ENCODE measurements at regions not wholly inside any gene's neighbourhood (a gene's known extent, or its start where the extent isn't known, plus 50 kb on each side); places are given as distances from the start of the nearest gene placed in this dataset.
A peak's percentile ranks its signal among the peaks of the same experiment; 100 is the strongest.

GRCh38 chr6:22826961-22827360, 257.6 kb downstream of the HDGFL1 start:
- no peak overlapping the region for H3K4me3 ChIP-seq (ENCODE audit: low read depth, low read length)
- TF ChIP-seq, protein P1, sequence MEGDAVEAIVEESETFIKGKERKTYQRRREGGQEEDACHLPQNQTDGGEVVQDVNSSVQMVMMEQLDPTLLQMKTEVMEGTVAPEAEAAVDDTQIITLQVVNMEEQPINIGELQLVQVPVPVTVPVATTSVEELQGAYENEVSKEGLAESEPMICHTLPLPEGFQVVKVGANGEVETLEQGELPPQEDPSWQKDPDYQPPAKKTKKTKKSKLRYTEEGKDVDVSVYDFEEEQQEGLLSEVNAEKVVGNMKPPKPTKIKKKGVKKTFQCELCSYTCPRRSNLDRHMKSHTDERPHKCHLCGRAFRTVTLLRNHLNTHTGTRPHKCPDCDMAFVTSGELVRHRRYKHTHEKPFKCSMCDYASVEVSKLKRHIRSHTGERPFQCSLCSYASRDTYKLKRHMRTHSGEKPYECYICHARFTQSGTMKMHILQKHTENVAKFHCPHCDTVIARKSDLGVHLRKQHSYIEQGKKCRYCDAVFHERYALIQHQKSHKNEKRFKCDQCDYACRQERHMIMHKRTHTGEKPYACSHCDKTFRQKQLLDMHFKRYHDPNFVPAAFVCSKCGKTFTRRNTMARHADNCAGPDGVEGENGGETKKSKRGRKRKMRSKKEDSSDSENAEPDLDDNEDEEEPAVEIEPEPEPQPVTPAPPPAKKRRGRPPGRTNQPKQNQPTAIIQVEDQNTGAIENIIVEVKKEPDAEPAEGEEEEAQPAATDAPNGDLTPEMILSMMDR (IDR thresholded peaks at IDR 0.05; ENCODE audit: borderline replicate concordance, insufficient read depth, low read depth, low read length): no peak

- TF ChIP-seq, protein P1 (IDR thresholded peaks at IDR 0.05; ENCODE audit: borderline replicate concordance, insufficient read depth, low read depth, low read length): no peak
- H3K4me3 ChIP-seq (ENCODE audit: low read depth, low read length): no peak overlapping the region
Measured at GRCh38 chr6:22827760-22828159, 258.4 kb downstream of the HDGFL1 start.

GRCh38 chr6:22828179-22829062, 259.1 kb downstream of the HDGFL1 start:
- H3K4me3 ChIP-seq (ENCODE audit: low read depth, low read length): no peak overlapping the region
- TF ChIP-seq, protein P1 (IDR thresholded peaks at IDR 0.05; ENCODE audit: borderline replicate concordance, insufficient read depth, low read depth, low read length): peak; percentile 56; the same call in 1 of the 2 replicates

DNA sequence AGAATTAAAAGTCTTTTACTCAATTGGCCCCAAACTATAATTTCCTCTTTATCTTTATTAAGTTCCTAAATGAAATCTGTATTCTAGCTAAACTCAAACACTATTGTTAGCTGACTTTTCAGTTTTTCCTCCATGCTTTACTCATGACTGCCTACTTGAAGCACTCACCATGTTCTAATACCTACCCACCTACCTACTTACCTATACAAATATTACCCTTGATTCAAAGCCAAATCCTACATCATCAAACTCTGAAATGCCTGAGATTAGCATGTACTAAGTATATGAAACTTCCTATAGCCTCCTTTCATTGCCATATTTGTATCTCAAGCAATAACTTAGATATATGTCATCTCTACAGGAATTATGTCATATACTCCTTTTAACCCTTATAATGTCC, 259.7 kb downstream of the HDGFL1 start:
- no peak overlapping the region for H3K4me3 ChIP-seq (ENCODE audit: low read depth, low read length)
- TF ChIP-seq, protein P1 (IDR thresholded peaks at IDR 0.05; ENCODE audit: borderline replicate concordance, insufficient read depth, low read depth, low read length): no peak

DNA sequence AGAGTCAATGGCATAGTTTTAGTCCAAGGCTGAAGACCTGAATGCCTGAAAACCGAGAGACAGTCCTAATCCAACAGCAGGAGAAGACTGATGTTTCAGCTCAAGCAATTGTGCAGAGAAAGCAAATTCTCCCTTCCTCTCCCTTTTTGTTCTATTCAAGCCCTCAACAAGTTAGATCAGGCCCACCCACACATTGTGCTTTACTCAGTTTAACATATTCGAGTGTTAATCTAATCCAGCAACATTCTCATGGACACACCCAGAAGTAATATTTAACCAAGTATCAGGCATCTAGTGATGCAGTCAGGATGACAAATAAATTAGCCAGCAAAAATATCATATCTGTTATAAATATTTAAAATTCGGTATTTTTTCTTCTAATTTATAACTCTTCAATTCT, 261.1 kb downstream of the HDGFL1 start:
- no peak overlapping the region for H3K4me3 ChIP-seq (ENCODE audit: low read depth, low read length)
- TF ChIP-seq, protein P1 (IDR thresholded peaks at IDR 0.05; ENCODE audit: borderline replicate concordance, insufficient read depth, low read depth, low read length): no peak

DNA sequence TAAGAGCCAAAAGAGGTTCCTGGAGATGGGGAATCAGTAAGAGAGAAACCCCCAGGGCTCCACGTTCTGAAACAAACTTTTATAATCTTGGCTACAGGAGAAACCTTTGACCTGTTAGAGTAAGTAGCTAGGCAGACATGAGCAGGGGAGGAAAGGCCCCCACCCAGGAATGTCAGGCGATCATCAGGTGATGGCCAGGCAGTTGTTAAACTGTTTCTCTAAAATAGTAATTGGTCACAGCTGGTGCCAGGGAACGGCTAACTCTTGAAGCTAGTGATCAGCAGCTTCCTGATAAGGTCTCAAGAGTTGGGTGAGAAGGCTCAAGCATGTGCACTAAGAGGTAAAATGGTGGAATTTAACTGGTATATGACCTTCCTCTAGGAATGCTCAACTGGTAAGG, 263.8 kb downstream of the HDGFL1 start:
- TF ChIP-seq, protein P1 (IDR thresholded peaks at IDR 0.05; ENCODE audit: borderline replicate concordance, insufficient read depth, low read depth, low read length): no peak
- no peak overlapping the region for H3K4me3 ChIP-seq (ENCODE audit: low read depth, low read length)

DNA sequence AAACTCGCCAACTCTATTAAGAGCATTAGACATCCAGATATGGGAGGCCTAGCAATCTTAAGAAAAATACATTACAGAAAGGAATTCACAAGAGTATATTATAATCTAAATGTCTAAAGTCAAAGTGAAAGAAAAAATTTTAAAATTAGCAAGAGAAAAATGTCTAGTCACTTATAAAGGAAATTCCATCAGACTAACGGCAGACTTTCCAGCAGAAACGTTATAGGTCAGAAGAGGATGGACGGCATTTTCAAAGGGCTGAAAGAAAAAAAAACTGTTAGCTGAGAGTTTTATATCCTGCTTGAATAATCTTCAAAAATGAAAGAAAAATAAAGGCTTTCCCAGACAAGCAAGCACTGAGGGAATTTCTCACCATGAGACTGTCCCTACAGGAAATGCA, 269.0 kb downstream of the HDGFL1 start:
- H3K4me3 ChIP-seq (ENCODE audit: low read depth, low read length): no peak overlapping the region
- TF ChIP-seq, protein P1 (IDR thresholded peaks at IDR 0.05; ENCODE audit: borderline replicate concordance, insufficient read depth, low read depth, low read length): no peak

All from GM12875 (cell line).